GM13977 (cell line): ENCODE measurements at regions not wholly inside any gene's neighbourhood (a gene's known extent, or its start where the extent isn't known, plus 50 kb on each side); places are given as distances from the start of the nearest gene placed in this dataset.

Experiments
- DNase-seq: peaks from one replicate; pipeline ENCODE4 v3.0.0; 2012; ENCODE audit warnings: low spot score
- CTCF ChIP-seq: IDR thresholded peaks from 2 replicates; pipeline ENCODE4 v1.5.1; 2012; ENCODE audit warnings: mild to moderate bottlenecking, control low read depth; ENCODE audit not compliant: insufficient read depth; ENCODE audit errors: extremely low read depth, missing control alignments
- in situ Hi-C: fragments of 300-500 bp; cut with MboI; formaldehyde crosslinking; loops from one replicate; pipeline ENCODE4 v1.12.0; 2022; ENCODE audit warnings: low sequenced_read_pairs, low pct_unique_long_range_greater_than_20kb, mixed read lengths, inconsistent platforms; ENCODE audit not compliant: unreplicated experiment

DNA sequence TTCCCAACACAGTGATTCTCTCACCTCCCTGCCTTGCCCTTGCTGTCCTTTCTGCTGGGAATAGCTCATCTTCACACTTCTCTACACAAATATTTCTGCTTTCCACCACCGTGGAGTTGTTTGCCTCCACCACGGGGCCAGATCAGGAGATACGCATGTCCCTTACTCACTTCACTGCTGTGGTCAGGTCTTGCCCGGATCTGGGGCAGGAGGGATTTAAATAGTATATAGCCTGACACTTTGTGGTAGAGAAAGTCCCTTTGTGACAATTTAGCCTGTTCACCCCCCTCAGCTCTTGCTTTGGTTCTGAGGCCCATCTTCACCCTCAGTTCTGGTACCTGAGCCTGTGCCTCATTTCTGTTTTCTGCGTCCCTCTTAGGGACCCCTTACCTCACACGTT, 92.6 kb upstream of the PREP start:
- DNase-seq = peak; percentile 19
- TF ChIP-seq CTCF = no peak
- in situ Hi-C loops = loop anchor here (25.0 kb wide), 2 partner anchors 592 to 792 kb away; partner anchors contain the start of gene PRDM1

- in situ Hi-C loops = loop anchor here (25.0 kb wide), 2 partner anchors 593 to 793 kb away; partner anchors contain the start of gene PRDM1
- TF ChIP-seq CTCF = no peak
- DNase-seq = no peak
Measured at GRCh38 chr6:105494688-105495087, 91.8 kb upstream of the PREP start.

DNA sequence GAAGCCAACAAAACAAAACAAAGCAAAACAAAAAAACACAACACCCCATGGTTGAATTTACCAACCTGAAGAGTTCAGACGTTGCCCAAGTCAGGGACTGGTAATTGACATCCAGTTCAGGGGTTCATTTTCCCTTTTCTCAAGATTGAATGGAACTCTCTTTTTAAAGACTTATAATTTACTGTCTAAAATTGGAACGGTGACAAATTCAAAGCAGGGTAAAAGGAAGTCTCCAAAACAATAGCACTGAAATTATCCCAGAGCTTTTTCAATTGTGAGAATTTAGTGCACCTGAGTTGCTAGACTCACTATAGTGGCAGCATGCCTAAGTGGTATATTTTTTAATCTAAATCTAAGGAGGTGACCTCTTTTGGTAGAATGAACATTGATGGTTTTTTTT, 90.9 kb upstream of the PREP start:
- no peak for DNase-seq
- in situ Hi-C loops = loop anchor here (25.0 kb wide), 2 partner anchors 594 to 794 kb away; partner anchors contain the start of gene PRDM1
- TF ChIP-seq CTCF = no peak

GRCh38 chr6:105492706-105493673, 90.1 kb upstream of the PREP start:
- no peak for TF ChIP-seq CTCF
- peak; percentile 29 for DNase-seq
- in situ Hi-C loops = loop anchor here (25.0 kb wide), 2 partner anchors 594 to 794 kb away; partner anchors contain the start of gene PRDM1

GRCh38 chr6:105489216-105489530, 86.3 kb upstream of the PREP start:
- no peak for DNase-seq
- in situ Hi-C loops = loop anchor here (25.0 kb wide), 2 partner anchors 598 to 798 kb away; partner anchors contain the start of gene PRDM1
- TF ChIP-seq CTCF = no peak

DNA sequence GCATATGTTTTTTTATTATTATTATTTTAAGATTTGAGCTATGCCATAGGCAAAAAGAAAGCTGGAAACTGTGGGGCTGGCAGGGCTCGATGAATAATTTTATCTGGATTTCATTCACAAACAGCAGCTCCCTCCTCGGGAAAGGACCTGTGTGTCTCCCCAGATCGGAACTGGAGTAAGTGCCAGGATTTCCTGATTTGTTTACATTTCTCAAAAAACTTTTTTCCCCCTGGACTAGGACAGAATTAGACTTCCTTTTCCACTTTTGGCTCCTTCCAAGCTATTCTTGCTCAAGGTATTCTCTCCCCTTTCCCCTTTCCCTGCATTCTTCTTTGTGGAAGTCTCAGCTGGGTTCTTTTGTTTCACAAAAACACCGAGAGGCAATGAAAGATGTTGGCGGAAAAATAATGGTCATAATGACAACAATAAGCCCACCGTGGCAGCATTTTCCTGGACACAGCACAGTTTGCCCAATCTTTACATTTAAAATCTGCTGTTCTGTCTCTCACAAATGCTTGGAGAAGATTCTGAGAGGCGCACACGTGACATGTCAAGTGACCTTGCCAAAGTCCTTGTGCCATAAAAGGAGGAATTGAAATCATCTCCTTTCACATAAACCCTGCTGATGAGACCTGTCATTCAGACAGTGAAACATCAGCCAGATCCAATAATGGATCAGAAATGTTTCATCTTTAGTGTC, 85.8 kb upstream of the PREP start:
- DNase-seq = no peak
- in situ Hi-C loops = loop anchor here (25.0 kb wide), 2 partner anchors 599 to 799 kb away; partner anchors contain the start of gene PRDM1
- no peak for TF ChIP-seq CTCF
